Esophagus muscularis mucosa (tissue), 4 donors: ENCODE measurements at regions not wholly inside any gene's neighbourhood (a gene's known extent, or its start where the extent isn't known, plus 50 kb on each side); places are given as distances from the start of the nearest gene placed in this dataset.

ENCODE experiments used
- DNase-seq: peaks from one replicate; pipeline ENCODE4 v3.0.0-alpha.2; 2017; ENCODE audit errors: extremely low spot score
- H3K27ac ChIP-seq, 4 donors: fragments of 200-600 bp; sonication (generic); replicated peaks in 1 of 4; 1 replicate in 3 of 4; 2 replicates in 1 of 4; pipeline ENCODE4 v1.5.1; 2016 to 2019; ENCODE audit warnings: mild to moderate bottlenecking in 1 of 4
- H3K27me3 ChIP-seq, 4 donors: fragments of 200-600 bp; sonication (generic); one replicate each; pipeline versions ENCODE4 v1.5.1 to v1.6.0; 2016 to 2019
- H3K36me3 ChIP-seq, 4 donors: fragments of 200-600 bp; sonication (generic); one replicate each; pipeline ENCODE4 v1.5.1; 2016 to 2019
- H3K4me1 ChIP-seq, 4 donors: fragments of 200-600 bp; sonication (generic); one replicate each; pipeline ENCODE4 v1.5.1; 2016 to 2019
- H3K4me3 ChIP-seq, 4 donors: fragments of 200-600 bp; sonication (generic); 1 replicate in 2 of 4; 2 replicates in 2 of 4; pipeline ENCODE4 v1.5.1; 2016 to 2019; ENCODE audit warnings: mild to moderate bottlenecking in 4 of 4, moderate library complexity in 1 of 4
- H3K9me3 ChIP-seq, 4 donors: fragments of 200-600 bp; sonication (generic); 1 replicate in 3 of 4; 2 replicates in 1 of 4; pipeline ENCODE4 v1.5.1; 2016 to 2019
- EP300 ChIP-seq: sonication (generic); formaldehyde crosslinking; IDR thresholded peaks from one replicate; pipeline ENCODE4 v1.6.1; 2017; ENCODE audit warnings: antibody characterized with exemption
- POLR2A ChIP-seq: fragments of 450-650 bp; IDR thresholded peaks from one replicate; pipeline ENCODE4 v1.6.1; 2017; ENCODE audit warnings: antibody characterized with exemption, moderate library complexity, mild to moderate bottlenecking, low read depth
- POLR2AphosphoS5 ChIP-seq, 2 donors: sonication (generic); formaldehyde crosslinking; IDR thresholded peaks; one replicate each; pipeline ENCODE4 v1.6.1; 2017; ENCODE audit warnings: antibody characterized with exemption in 2 of 2
- WGBS: methylation state at CpG from one replicate; pipeline ENCODE4 v1.1.5; 2018; 5-methylcytosine and 5-hydroxymethylcytosine counted together
- intact Hi-C: fragments of 100-400 bp; cut with DNase I; formaldehyde crosslinking; loops from one replicate; pipeline ENCODE4 v1.15.1; 2023
- TF ChIP-seq, protein P1 (sequence below), 3 experiments: fragments of 200-600 bp in 2 of 3; fragments of 450-650 bp in 1 of 3; sonication (generic) in 2 of 3; IDR thresholded peaks; one replicate each; pipeline ENCODE4 v1.5.1; 2017 to 2019; ENCODE audit warnings: antibody characterized with exemption in 3 of 3, mild to moderate bottlenecking in 2 of 3, moderate library complexity in 1 of 3

DNA sequence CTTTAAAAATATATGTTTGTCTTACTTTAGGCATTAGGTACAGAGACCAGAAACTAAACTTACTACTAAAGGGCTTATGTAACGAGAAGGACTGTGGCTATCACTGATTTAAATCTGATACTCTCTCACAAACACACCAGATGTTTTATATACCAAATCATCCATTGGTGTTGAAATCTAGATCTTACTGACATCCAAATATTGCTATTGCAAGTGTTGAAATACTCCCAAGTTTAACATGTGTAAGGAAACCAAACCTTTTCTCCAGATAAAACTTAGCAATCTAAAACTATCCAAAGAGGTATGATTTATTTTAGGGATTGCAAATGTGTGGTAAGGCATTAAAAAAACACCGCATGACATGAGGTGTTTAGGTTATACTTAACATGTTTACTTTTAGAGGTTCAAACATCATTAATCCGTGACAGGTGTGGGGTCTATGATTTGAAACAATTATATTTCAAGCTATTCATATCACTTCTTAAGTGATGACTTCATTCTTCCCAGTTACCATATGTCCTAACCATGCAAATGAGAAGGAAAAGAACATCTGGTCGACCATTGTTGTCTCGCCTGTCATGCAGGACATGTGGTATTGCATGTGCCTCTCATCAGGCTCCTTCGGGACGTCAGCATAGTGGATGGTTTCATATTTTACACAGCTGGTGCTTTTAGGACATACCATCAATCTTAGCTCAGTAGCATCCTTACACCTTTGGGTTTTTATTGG lies 168.3 kb upstream of the SPACA1 start:
- no peak for DNase-seq
- Histone ChIP-seq H3K4me1 (peaks cover 0 to 5% (median 0%) of the 10 kb centered on the region in 4 donors), H3K36me3 (no peaks in the 10 kb centered on the region), H3K27ac (no peak overlapping the region), H3K9me3 (no peaks in the 10 kb centered on the region), H3K4me3 (no peak overlapping the region), H3K27me3 (no peaks in the 10 kb centered on the region)
- 40% methylated on average over 7 of the region's 7 CpGs for WGBS
- no peak for TF ChIP-seq POLR2AphosphoS5 (IDR thresholded peaks at IDR 0.05)
- TF ChIP-seq, protein P1, sequence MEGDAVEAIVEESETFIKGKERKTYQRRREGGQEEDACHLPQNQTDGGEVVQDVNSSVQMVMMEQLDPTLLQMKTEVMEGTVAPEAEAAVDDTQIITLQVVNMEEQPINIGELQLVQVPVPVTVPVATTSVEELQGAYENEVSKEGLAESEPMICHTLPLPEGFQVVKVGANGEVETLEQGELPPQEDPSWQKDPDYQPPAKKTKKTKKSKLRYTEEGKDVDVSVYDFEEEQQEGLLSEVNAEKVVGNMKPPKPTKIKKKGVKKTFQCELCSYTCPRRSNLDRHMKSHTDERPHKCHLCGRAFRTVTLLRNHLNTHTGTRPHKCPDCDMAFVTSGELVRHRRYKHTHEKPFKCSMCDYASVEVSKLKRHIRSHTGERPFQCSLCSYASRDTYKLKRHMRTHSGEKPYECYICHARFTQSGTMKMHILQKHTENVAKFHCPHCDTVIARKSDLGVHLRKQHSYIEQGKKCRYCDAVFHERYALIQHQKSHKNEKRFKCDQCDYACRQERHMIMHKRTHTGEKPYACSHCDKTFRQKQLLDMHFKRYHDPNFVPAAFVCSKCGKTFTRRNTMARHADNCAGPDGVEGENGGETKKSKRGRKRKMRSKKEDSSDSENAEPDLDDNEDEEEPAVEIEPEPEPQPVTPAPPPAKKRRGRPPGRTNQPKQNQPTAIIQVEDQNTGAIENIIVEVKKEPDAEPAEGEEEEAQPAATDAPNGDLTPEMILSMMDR (IDR thresholded peaks at IDR 0.05) = no peak
- no peak for TF ChIP-seq POLR2A
- TF ChIP-seq EP300 = no peak
- intact Hi-C loops = no loop called here

DNA sequence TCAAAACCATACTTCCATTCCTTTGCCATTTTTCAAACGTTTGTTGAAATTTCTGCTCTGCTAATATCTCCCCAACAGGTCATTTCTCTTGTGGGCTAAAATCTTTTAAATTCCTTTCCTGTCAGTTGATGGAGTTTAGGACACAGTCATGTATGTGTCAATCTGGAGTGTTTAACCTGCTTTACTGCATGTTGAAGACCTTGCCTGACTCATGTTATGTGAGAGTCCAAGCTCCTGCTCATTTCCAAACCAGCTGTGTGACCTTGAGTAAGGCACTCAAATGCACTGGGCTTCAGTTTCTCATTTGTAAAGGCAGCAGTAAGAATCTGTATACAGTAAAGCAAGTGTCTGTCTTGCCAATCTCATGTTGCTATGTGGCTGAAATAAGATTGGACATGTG lies 171.9 kb upstream of the SPACA1 start:
- TF ChIP-seq POLR2A (no peak), POLR2AphosphoS5 (IDR thresholded peaks at IDR 0.05) (no peak), EP300 (no peak)
- TF ChIP-seq, protein P1 (IDR thresholded peaks at IDR 0.05) = no peak
- H3K4me1 ChIP-seq = peaks cover 0 to 7% (median 2%) of the 10 kb centered on the region in 4 donors
- no peak overlapping the region for H3K27ac ChIP-seq
- intact Hi-C loops = no loop called here
- DNase-seq = no peak
- H3K9me3 ChIP-seq = no peaks in the 10 kb centered on the region
- H3K36me3 ChIP-seq = no peaks in the 10 kb centered on the region
- WGBS = 67% methylated on average over 1 of the region's 1 CpG
- H3K27me3 ChIP-seq = no peaks in the 10 kb centered on the region
- H3K4me3 ChIP-seq = no peak overlapping the region

DNA sequence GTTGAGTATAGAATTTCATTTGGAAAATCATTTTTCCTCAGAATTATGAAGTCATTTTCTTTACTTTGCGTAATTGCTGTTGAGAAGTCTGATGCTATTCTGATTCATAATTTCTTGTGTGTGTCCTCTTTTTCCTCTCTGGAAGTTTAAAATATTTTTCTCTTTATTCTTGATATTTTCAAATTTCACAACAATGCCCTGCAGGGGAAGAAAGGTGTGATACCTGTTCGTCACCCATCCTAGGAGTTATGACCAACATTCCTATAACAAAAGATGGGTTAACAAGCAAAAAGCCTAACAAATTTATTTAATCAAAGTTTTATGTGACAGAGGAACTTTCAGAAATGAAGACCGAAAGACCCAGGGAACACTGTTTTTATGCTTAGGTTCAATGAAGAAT lies 171.5 kb upstream of the AKIRIN2 start:
- Histone ChIP-seq H3K9me3 (no peaks in the 10 kb centered on the region), H3K4me1 (peaks cover 0 to 12% (median 11%) of the 10 kb centered on the region in 4 donors), H3K36me3 (no peaks in the 10 kb centered on the region), H3K4me3 (no peak overlapping the region), H3K27ac (no peak overlapping the region), H3K27me3 (no peaks in the 10 kb centered on the region)
- no peak for TF ChIP-seq POLR2AphosphoS5 (IDR thresholded peaks at IDR 0.05)
- TF ChIP-seq, protein P1 (IDR thresholded peaks at IDR 0.05) = no peak
- TF ChIP-seq EP300 = no peak
- TF ChIP-seq POLR2A = no peak
- DNase-seq = no peak
- 93% methylated on average over 3 of the region's 3 CpGs for WGBS
- intact Hi-C loops = no loop called here

DNA sequence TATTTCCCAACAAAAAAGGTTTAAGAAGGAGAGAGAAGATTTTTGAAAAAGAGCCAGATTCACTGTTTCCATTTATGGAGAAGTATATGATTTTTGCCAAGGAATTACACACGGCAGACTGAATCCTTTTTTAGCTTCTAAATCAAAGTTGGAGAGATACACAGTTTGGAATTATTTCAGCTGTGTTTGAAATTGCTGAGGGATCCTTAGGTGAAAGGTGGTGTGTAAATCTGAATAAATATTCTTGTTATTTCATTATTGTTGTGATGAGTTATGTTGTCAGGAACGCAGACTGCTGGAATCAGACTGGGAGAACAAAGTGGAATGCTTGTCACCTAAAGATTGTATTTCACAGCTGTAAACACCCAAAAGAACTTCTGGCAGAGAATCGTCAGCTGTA lies 168.5 kb upstream of the AKIRIN2 start:
- H3K27ac ChIP-seq = no peak overlapping the region
- WGBS = 20% methylated on average over 3 of the region's 3 CpGs

More for the DNA sequence above, 168.5 kb upstream of the AKIRIN2 start:
- no peaks in the 10 kb centered on the region for H3K9me3 ChIP-seq
- peaks cover 0 to 12% (median 11%) of the 10 kb centered on the region in 4 donors for H3K4me1 ChIP-seq
- H3K36me3 ChIP-seq = no peaks in the 10 kb centered on the region
- H3K27me3 ChIP-seq = no peaks in the 10 kb centered on the region
- DNase-seq = no peak
- intact Hi-C loops = no loop called here
- TF ChIP-seq POLR2A (no peak), POLR2AphosphoS5 (IDR thresholded peaks at IDR 0.05) (no peak), EP300 (no peak)
- TF ChIP-seq, protein P1 (IDR thresholded peaks at IDR 0.05) = no peak
- H3K4me3 ChIP-seq = no peak overlapping the region
